Esophagus squamous epithelium (tissue), 4 donors: ENCODE measurements at regions not wholly inside any gene's neighbourhood (a gene's known extent, or its start where the extent isn't known, plus 50 kb on each side); places are given as distances from the start of the nearest gene placed in this dataset.

Experiments used
- POLR2A ChIP-seq, 4 donors: fragments of 450-650 bp; IDR thresholded peaks; one replicate each; pipeline ENCODE4 v1.6.1; 2017; ENCODE audit warnings: antibody characterized with exemption in 4 of 4, mild to moderate bottlenecking in 4 of 4, moderate library complexity in 3 of 4
- TF ChIP-seq, protein P1 (sequence below), 6 experiments: fragments of 450-650 bp in 4 of 6; fragments of 200-600 bp in 2 of 6; sonication (generic) in 2 of 6; IDR thresholded peaks; one replicate each; pipeline ENCODE4 v1.5.1; 2016 to 2019; ENCODE audit warnings: antibody characterized with exemption in 6 of 6, mild to moderate bottlenecking in 4 of 6, moderate library complexity in 4 of 6

DNA sequence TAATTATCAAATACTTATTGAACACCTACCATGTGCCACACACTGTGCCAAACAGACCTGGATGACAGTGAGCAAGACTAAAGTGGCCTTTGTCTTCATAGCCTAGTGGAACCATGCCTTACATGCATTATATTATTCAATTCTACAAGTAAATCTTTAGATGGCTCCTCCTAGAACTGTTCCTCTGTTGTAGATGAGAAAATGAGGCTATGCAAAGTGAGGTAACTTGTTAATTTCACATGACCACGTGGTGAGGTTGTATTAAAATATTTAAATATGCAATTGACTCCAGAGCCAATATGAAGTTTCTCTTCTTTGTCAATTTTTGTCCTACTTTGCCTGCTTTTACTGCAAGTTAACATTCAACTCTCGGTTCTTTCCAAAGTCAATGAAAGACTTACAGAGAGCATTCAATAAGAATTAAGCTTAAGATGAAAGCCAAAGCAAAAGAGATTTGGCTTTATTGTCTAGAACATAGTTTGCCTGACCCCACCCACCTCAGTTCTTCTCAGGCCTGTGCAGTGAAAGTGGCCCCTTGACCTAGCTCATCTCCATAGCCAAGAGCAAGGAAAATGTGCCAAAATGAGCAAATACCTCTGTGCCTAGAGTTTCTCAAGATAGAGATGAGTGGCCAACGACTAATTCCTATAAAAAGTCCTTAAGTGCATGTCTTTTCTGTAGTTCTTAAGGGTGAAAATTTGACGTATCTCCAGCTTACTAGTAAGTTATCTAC, 263.2 kb upstream of the NFIA start:
- TF ChIP-seq POLR2A (IDR thresholded peaks at IDR 0.05), result no peak
- TF ChIP-seq, protein P1, sequence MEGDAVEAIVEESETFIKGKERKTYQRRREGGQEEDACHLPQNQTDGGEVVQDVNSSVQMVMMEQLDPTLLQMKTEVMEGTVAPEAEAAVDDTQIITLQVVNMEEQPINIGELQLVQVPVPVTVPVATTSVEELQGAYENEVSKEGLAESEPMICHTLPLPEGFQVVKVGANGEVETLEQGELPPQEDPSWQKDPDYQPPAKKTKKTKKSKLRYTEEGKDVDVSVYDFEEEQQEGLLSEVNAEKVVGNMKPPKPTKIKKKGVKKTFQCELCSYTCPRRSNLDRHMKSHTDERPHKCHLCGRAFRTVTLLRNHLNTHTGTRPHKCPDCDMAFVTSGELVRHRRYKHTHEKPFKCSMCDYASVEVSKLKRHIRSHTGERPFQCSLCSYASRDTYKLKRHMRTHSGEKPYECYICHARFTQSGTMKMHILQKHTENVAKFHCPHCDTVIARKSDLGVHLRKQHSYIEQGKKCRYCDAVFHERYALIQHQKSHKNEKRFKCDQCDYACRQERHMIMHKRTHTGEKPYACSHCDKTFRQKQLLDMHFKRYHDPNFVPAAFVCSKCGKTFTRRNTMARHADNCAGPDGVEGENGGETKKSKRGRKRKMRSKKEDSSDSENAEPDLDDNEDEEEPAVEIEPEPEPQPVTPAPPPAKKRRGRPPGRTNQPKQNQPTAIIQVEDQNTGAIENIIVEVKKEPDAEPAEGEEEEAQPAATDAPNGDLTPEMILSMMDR (IDR thresholded peaks at IDR 0.05), result no peak
